HepG2 (cell line): ENCODE measurements at regions not wholly inside any gene's neighbourhood (a gene's known extent, or its start where the extent isn't known, plus 50 kb on each side); places are given as distances from the start of the nearest gene placed in this dataset.

Source experiments
- ATAC-seq: fragments of 200-7000 bp; cut with Tn5 transposase; 3 replicates; pipeline ENCODE4 v1.9.1; 2020; ENCODE audit warnings: mild to moderate bottlenecking, moderate library complexity
- BruUV-seq: library from RNA; stranded (reverse); fragments of 400-500 nt; replicated peaks from 2 replicates; lab custom pipeline; 2021; lab: Mats Ljungman, UMichigan
- CTCF ChIA-PET: fragments of 300-600 bp; formaldehyde crosslinking; extraction: SDS; loops from one replicate; lab custom pipeline; 2021; ENCODE audit warnings: low total read pairs, inconsistent platforms, low intra/inter-chr PET ratio; lab: Yijun Ruan, JAX
- POLR2A ChIA-PET: fragments of 350-600 bp; sonication (Branson Sonifier 250); formaldehyde crosslinking; loops from one replicate; lab custom pipeline; 2020; ENCODE audit warnings: antibody characterized with exemption, inconsistent platforms; lab: Yijun Ruan, JAX
- DNase-seq: peaks from one replicate; pipeline ENCODE4 v3.0.0-alpha.2; 2015; ENCODE audit warnings: low spot score
- FAIRE-seq: peaks from 3 replicates; lab custom pipeline; 2011; peaks lifted over from hg19 to GRCh38; lab: Jason Lieb, UNC
- H2AFZ ChIP-seq: one replicate; pipeline ENCODE4 v1.6.1; 2011; ENCODE audit warnings: low read length, inconsistent platforms
- H3K27ac ChIP-seq: fragments of 300-600 bp; 3 replicates; pipeline ENCODE4 v1.8.0; 2011; ENCODE audit warnings: mixed run types, mild to moderate bottlenecking, mixed read lengths, low read length, inconsistent platforms; ENCODE audit not compliant: insufficient read depth; ENCODE audit errors: extremely low read length
- H3K27me3 ChIP-seq, 2 experiments: fragments of 200-600 bp in 1 of 2; 2 replicates in 1 of 2; 3 replicates in 1 of 2; pipeline versions ENCODE4 v1.6.0 to v1.8.0; 2011; ENCODE audit warnings: low read length in 2 of 2, mild to moderate bottlenecking in 2 of 2, moderate library complexity in 2 of 2, inconsistent platforms in 1 of 2; ENCODE audit not compliant: insufficient read depth in 2 of 2, control insufficient read depth in 1 of 2
- H3K36me3 ChIP-seq, 2 experiments: fragments of 200-600 bp in 1 of 2; replicated peaks in 1 of 2; 2 replicates in 1 of 2; 3 replicates in 1 of 2; pipeline versions ENCODE4 v1.5.1 to v1.8.0; 2011; ENCODE audit warnings: low read length in 2 of 2, inconsistent platforms in 1 of 2; ENCODE audit not compliant: insufficient read depth in 2 of 2, control insufficient read depth in 1 of 2
- H3K4me1 ChIP-seq: 2 replicates; pipeline ENCODE4 v1.5.1; 2012; ENCODE audit warnings: low read length, inconsistent platforms; ENCODE audit not compliant: insufficient read depth
- H3K4me2 ChIP-seq: 2 replicates; pipeline ENCODE4 v1.6.0; 2011; ENCODE audit warnings: low read depth, low read length, inconsistent platforms
- H3K4me3 ChIP-seq, 3 experiments: fragments of 200-600 bp in 1 of 3; sonication (generic), shearing (Covaris generic) in 1 of 3; replicated peaks in 1 of 3; 2 replicates each; pipeline ENCODE4 v1.5.1; 2011 to 2016; ENCODE audit warnings: low read length in 3 of 3, inconsistent platforms in 2 of 3, low read depth in 2 of 3, mild to moderate bottlenecking in 2 of 3, control low read depth in 1 of 3, mixed read lengths in 1 of 3; ENCODE audit not compliant: insufficient read depth in 1 of 3
- H3K79me2 ChIP-seq: one replicate; pipeline ENCODE4 v1.6.1; 2011; ENCODE audit warnings: low read length, inconsistent platforms; ENCODE audit not compliant: insufficient read depth
- H3K9ac ChIP-seq: 2 replicates; pipeline ENCODE4 v1.6.0; 2011; ENCODE audit warnings: mild to moderate bottlenecking, low read depth, low read length, inconsistent platforms; ENCODE audit not compliant: insufficient read depth
- H3K9me3 ChIP-seq: 2 replicates; pipeline ENCODE4 v1.5.1; 2012; ENCODE audit warnings: mild to moderate bottlenecking, low read length
- H4K20me1 ChIP-seq: 2 replicates; pipeline ENCODE4 v1.6.0; 2011; ENCODE audit warnings: inconsistent platforms, mild to moderate bottlenecking, low read length, moderate library complexity; ENCODE audit not compliant: insufficient read depth
- ARNT ChIP-seq: fragments of 450-650 bp; IDR thresholded peaks from 2 replicates; pipeline ENCODE4 v1.6.1; 2017
- ATF7 ChIP-seq, 2 experiments: fragments of 450-650 bp in 1 of 2; sonication (generic) in 1 of 2; formaldehyde crosslinking in 1 of 2; IDR thresholded peaks; 2 replicates each; pipeline versions ENCODE4 v1.4.0 to v1.6.1; 2016 to 2020; ENCODE audit warnings: antibody characterized with exemption in 1 of 2, mild to moderate bottlenecking in 1 of 2, missing genetic modification reagents in 1 of 2
- CHD2 ChIP-seq: IDR thresholded peaks from 2 replicates; pipeline ENCODE4 v1.6.1; 2011; ENCODE audit warnings: low read depth, low read length, improper control_type of control experiment
- CHD4 ChIP-seq: fragments of 200-600 bp; sonication (generic); IDR thresholded peaks from 2 replicates; pipeline ENCODE4 v1.7.0; 2017; ENCODE audit warnings: mild to moderate bottlenecking, low read length, borderline replicate concordance
- FOXM1 ChIP-seq: sonication (generic); formaldehyde crosslinking; IDR thresholded peaks from 2 replicates; pipeline ENCODE4 v1.5.0; 2020; ENCODE audit warnings: missing genetic modification reagents
- FOXO1 ChIP-seq: sonication (generic); formaldehyde crosslinking; IDR thresholded peaks from 2 replicates; pipeline ENCODE4 v1.4.0; 2020; ENCODE audit warnings: missing genetic modification reagents
- KDM3A ChIP-seq: IDR thresholded peaks from 2 replicates; pipeline ENCODE4 v1.6.1; 2018; ENCODE audit warnings: low read depth, missing compliant biosample characterization
- NR1H2 ChIP-seq: sonication (generic); formaldehyde crosslinking; IDR thresholded peaks from 2 replicates; pipeline ENCODE4 v1.8.1; 2022; ENCODE audit warnings: low read depth, missing genetic modification reagents, borderline replicate concordance
- SETDB1 ChIP-seq: sonication (generic); formaldehyde crosslinking; IDR thresholded peaks from 2 replicates; pipeline ENCODE4 v1.5.1; 2020; ENCODE audit warnings: missing genetic modification reagents, mild to moderate bottlenecking, borderline replicate concordance
- SMARCC2 ChIP-seq: fragments of 450-650 bp; IDR thresholded peaks from 2 replicates; pipeline ENCODE4 v1.6.1; 2017; ENCODE audit warnings: antibody characterized with exemption, mild to moderate bottlenecking
- SP5 ChIP-seq: IDR thresholded peaks from 2 replicates; pipeline ENCODE4 v1.6.1; 2016; ENCODE audit warnings: low read depth, borderline replicate concordance
- TFDP2 ChIP-seq: sonication (generic); formaldehyde crosslinking; IDR thresholded peaks from 2 replicates; pipeline ENCODE4 v1.4.0; 2020; ENCODE audit warnings: missing genetic modification reagents
- ZNF263 ChIP-seq: sonication (generic); formaldehyde crosslinking; IDR thresholded peaks from 2 replicates; pipeline ENCODE4 v1.4.0; 2020; ENCODE audit warnings: missing genetic modification reagents
- ZNF569 ChIP-seq: sonication (generic); formaldehyde crosslinking; IDR thresholded peaks from 2 replicates; pipeline ENCODE4 v1.5.0; 2020; ENCODE audit warnings: mild to moderate bottlenecking, missing genetic modification reagents, moderate library complexity, borderline replicate concordance
- ZNF572 ChIP-seq: sonication (generic); formaldehyde crosslinking; IDR thresholded peaks from 2 replicates; pipeline ENCODE4 v1.5.1; 2020; ENCODE audit warnings: mild to moderate bottlenecking, missing genetic modification reagents
- ZNF737 ChIP-seq: sonication (generic); formaldehyde crosslinking; IDR thresholded peaks from 2 replicates; pipeline ENCODE4 v1.5.0; 2020; ENCODE audit warnings: missing genetic modification reagents, mild to moderate bottlenecking, borderline replicate concordance
- ZSCAN20 ChIP-seq: sonication (generic); formaldehyde crosslinking; IDR thresholded peaks from 2 replicates; pipeline ENCODE4 v1.4.0; 2020; ENCODE audit warnings: missing genetic modification reagents, mild to moderate bottlenecking, borderline replicate concordance
- WGBS: methylation state at CpG from one replicate; pipeline ENCODE4 v1.1.6; 2017; ENCODE audit warnings: low lambda C conversion rate; 5-methylcytosine and 5-hydroxymethylcytosine counted together
- in situ Hi-C: cut with HindIII; loops from 2 replicates; pipeline ENCODE4 v1.10.0; 2017; ENCODE audit warnings: low pct_unique_long_range_greater_than_20kb; ENCODE audit not compliant: extremely low pct_ligation_motif_present
- intact Hi-C: fragments of 100-400 bp; cut with micrococcal nuclease; formaldehyde crosslinking; loops from one replicate; pipeline ENCODE4 v1.10.0; 2022; ENCODE audit not compliant: unreplicated experiment
- TF ChIP-seq, protein P1 (sequence below): sonication (generic); formaldehyde crosslinking; IDR thresholded peaks from 2 replicates; pipeline ENCODE4 v1.4.0; 2020; ENCODE audit warnings: missing genetic modification reagents

GRCh38 chrX:9227276-9227675, 193.3 kb upstream of the FAM9B start:
- CTCF ChIA-PET: no interaction called here
- no TSS peak for BruUV-seq
- Histone ChIP-seq H3K79me2 (no peaks in the 10 kb centered on the region), H3K36me3 (no peaks in the 10 kb centered on the region), H3K4me1 (no peaks in the 10 kb centered on the region), H2AFZ (no peak overlapping the region), H3K27ac (no peak overlapping the region), H4K20me1 (no peaks in the 10 kb centered on the region), H3K9ac (no peak overlapping the region), H3K4me3 (no peak overlapping the region), H3K9me3 (no peaks in the 10 kb centered on the region), H3K4me2 (no peak overlapping the region), H3K27me3 (no peaks in the 10 kb centered on the region)
- TF ChIP-seq ZNF572: no peak
- no peak for TF ChIP-seq KDM3A
- no peak for TF ChIP-seq NR1H2 (CRISPR knock-in tag)
- no peak for TF ChIP-seq FOXM1 (CRISPR knock-in tag)
- TF ChIP-seq SMARCC2: no peak
- TF ChIP-seq ZSCAN20 (CRISPR knock-in tag): no peak
- TF ChIP-seq ZNF737: no peak
- no peak for TF ChIP-seq SP5 (CRISPR knock-in tag)
- TF ChIP-seq CHD2: no peak
- no peak for TF ChIP-seq ZNF569 (CRISPR knock-in tag)
- TF ChIP-seq ATF7 (IDR thresholded peaks at IDR 0.05): no peak
- no peak for TF ChIP-seq ATF7 (CRISPR knock-in tag; IDR thresholded peaks at IDR 0.05)
- 67% methylated on average over 6 of the region's 6 CpGs for WGBS
- DNase-seq (no peak), FAIRE-seq (no peak), ATAC-seq (no peak)
- POLR2A ChIA-PET: no interaction called here
- in situ Hi-C loops: no loop called here
- intact Hi-C loops: no loop called here

DNA sequence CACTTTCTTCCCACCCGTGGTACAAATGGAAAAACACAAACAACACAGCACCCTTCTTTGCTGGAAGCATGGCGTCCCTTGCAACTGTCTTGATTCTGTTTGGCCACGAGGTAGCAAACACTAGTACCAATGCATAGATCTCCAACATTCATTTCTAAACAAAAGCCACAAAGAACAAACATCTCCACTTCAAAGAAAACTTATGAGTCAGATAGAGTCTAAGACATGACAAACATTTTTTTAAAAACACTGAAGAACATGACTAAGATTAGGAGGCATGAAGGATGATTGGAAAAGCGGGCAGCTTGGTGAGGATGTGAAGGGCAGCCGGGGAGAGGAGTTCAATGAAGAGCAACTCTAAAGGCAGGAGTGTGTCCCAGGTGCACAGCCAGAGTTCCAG, 197.6 kb upstream of the FAM9B start:
- BruUV-seq: no TSS peak
- no peak overlapping the region for H2AFZ ChIP-seq
- H3K27ac ChIP-seq: no peak overlapping the region
- CTCF ChIA-PET: no interaction called here
- in situ Hi-C loops (no loop called here), intact Hi-C loops (no loop called here)
- no peak for FAIRE-seq
- no peaks in the 10 kb centered on the region for H3K27me3 ChIP-seq
- H3K4me1 ChIP-seq: no peaks in the 10 kb centered on the region
- 35% methylated on average over 5 of the region's 5 CpGs for WGBS
- no peak for ATAC-seq
- no peak overlapping the region for H3K4me2 ChIP-seq
- H3K9me3 ChIP-seq: no peaks in the 10 kb centered on the region
- H4K20me1 ChIP-seq: no peaks in the 10 kb centered on the region
- POLR2A ChIA-PET: no interaction called here
- no peak overlapping the region for H3K4me3 ChIP-seq
- no peak for DNase-seq
- no peaks in the 10 kb centered on the region for H3K36me3 ChIP-seq
- no peak overlapping the region for H3K9ac ChIP-seq
- no peaks in the 10 kb centered on the region for H3K79me2 ChIP-seq
- TF ChIP-seq SETDB1: no peak
- no peak for TF ChIP-seq CHD4
- TF ChIP-seq ARNT: no peak
- no peak for TF ChIP-seq ZNF263 (CRISPR knock-in tag)
- TF ChIP-seq, protein P1, sequence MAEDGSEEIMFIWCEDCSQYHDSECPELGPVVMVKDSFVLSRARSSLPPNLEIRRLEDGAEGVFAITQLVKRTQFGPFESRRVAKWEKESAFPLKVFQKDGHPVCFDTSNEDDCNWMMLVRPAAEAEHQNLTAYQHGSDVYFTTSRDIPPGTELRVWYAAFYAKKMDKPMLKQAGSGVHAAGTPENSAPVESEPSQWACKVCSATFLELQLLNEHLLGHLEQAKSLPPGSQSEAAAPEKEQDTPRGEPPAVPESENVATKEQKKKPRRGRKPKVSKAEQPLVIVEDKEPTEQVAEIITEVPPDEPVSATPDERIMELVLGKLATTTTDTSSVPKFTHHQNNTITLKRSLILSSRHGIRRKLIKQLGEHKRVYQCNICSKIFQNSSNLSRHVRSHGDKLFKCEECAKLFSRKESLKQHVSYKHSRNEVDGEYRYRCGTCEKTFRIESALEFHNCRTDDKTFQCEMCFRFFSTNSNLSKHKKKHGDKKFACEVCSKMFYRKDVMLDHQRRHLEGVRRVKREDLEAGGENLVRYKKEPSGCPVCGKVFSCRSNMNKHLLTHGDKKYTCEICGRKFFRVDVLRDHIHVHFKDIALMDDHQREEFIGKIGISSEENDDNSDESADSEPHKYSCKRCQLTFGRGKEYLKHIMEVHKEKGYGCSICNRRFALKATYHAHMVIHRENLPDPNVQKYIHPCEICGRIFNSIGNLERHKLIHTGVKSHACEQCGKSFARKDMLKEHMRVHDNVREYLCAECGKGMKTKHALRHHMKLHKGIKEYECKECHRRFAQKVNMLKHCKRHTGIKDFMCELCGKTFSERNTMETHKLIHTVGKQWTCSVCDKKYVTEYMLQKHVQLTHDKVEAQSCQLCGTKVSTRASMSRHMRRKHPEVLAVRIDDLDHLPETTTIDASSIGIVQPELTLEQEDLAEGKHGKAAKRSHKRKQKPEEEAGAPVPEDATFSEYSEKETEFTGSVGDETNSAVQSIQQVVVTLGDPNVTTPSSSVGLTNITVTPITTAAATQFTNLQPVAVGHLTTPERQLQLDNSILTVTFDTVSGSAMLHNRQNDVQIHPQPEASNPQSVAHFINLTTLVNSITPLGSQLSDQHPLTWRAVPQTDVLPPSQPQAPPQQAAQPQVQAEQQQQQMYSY (CRISPR knock-in tag): no peak
- TF ChIP-seq FOXO1 (CRISPR knock-in tag): no peak
- no peak for TF ChIP-seq TFDP2
